GM23338 (cell line): ENCODE measurements at regions not wholly inside any gene's neighbourhood (a gene's known extent, or its start where the extent isn't known, plus 50 kb on each side); places are given as distances from the start of the nearest gene placed in this dataset.

Experiments used
- ATAC-seq: fragments of 200-7000 bp; cut with Tn5 transposase; 3 replicates; pipeline ENCODE4 v1.9.1; 2020
- DNase-seq: peaks from one replicate; pipeline ENCODE4 v3.0.0-alpha.2; 2015; ENCODE audit warnings: low spot score
- H2AFZ ChIP-seq: fragments of 200-600 bp; sonication (generic); 2 replicates; pipeline ENCODE4 v1.8.0; 2016; ENCODE audit warnings: antibody characterized with exemption, mild to moderate bottlenecking, moderate library complexity
- H3F3A ChIP-seq: fragments of 200-600 bp; sonication (generic); replicated peaks from 2 replicates; pipeline ENCODE4 v1.8.0; 2017; ENCODE audit warnings: antibody characterized with exemption, mixed run types, low read depth
- H3K27ac ChIP-seq: fragments of 200-600 bp; sonication (generic); 2 replicates; pipeline ENCODE4 v1.6.1; 2016; ENCODE audit warnings: low read depth
- H3K27me3 ChIP-seq: fragments of 200-600 bp; sonication (generic); 2 replicates; pipeline ENCODE4 v1.8.0; 2016; ENCODE audit warnings: mild to moderate bottlenecking, mixed run types, moderate library complexity; ENCODE audit not compliant: insufficient read depth
- H3K36me3 ChIP-seq: fragments of 200-600 bp; sonication (generic); 2 replicates; pipeline ENCODE4 v1.8.0; 2016; ENCODE audit warnings: mild to moderate bottlenecking; ENCODE audit not compliant: insufficient read depth
- H3K4me1 ChIP-seq: fragments of 200-600 bp; sonication (generic); 2 replicates; pipeline ENCODE4 v1.8.0; 2016; ENCODE audit warnings: mild to moderate bottlenecking, moderate library complexity; ENCODE audit not compliant: insufficient read depth
- H3K4me2 ChIP-seq: fragments of 200-600 bp; sonication (generic); 2 replicates; pipeline ENCODE4 v1.7.1; 2017; ENCODE audit warnings: mixed run types
- H3K4me3 ChIP-seq: fragments of 200-600 bp; sonication (generic); 2 replicates; pipeline ENCODE4 v1.6.1; 2016; ENCODE audit warnings: mixed run types
- H3K79me2 ChIP-seq: fragments of 200-600 bp; sonication (generic); replicated peaks from 2 replicates; pipeline ENCODE4 v1.8.0; 2017; ENCODE audit warnings: mild to moderate bottlenecking; ENCODE audit not compliant: insufficient read depth
- H3K9me2 ChIP-seq: fragments of 200-600 bp; sonication (generic); 2 replicates; pipeline ENCODE4 v1.8.0; 2017; ENCODE audit not compliant: insufficient read depth
- H4K20me1 ChIP-seq: fragments of 200-600 bp; sonication (generic); replicated peaks from 2 replicates; pipeline ENCODE4 v1.8.0; 2017; ENCODE audit warnings: mild to moderate bottlenecking; ENCODE audit not compliant: insufficient read depth
- H3K27ac Mint-ChIP-seq: 2 replicates; pipeline ENCODE4 v1.8.0; 2020; ENCODE audit warnings: inconsistent platforms, mild to moderate bottlenecking, moderate library complexity, mixed read lengths
- H3K27me3 Mint-ChIP-seq: 3 replicates; pipeline ENCODE4 v1.8.0; 2022; ENCODE audit warnings: low read depth, mild to moderate bottlenecking, moderate library complexity, mixed read lengths, inconsistent platforms; ENCODE audit not compliant: insufficient read depth, poor library complexity
- H3K36me3 Mint-ChIP-seq: 3 replicates; pipeline ENCODE4 v1.8.0; 2021; ENCODE audit warnings: low read depth, mild to moderate bottlenecking, inconsistent platforms, moderate library complexity, mixed read lengths
- H3K4me1 Mint-ChIP-seq: 3 replicates; pipeline ENCODE4 v1.8.0; 2020; ENCODE audit warnings: mild to moderate bottlenecking, inconsistent platforms, mixed read lengths
- H3K4me3 Mint-ChIP-seq: 3 replicates; pipeline ENCODE4 v1.8.0; 2021; ENCODE audit warnings: moderate library complexity, mild to moderate bottlenecking, inconsistent platforms, mixed read lengths
- H3K9me3 Mint-ChIP-seq: 3 replicates; pipeline ENCODE4 v1.8.0; 2020; ENCODE audit warnings: moderate library complexity, mild to moderate bottlenecking, inconsistent platforms, mixed read lengths
- CREB1 ChIP-seq: fragments of 250-450 bp; sonication (Bioruptor Pico); IDR thresholded peaks from 2 replicates; pipeline ENCODE4 v1.5.0; 2020; ENCODE audit warnings: low read depth, mild to moderate bottlenecking, moderate library complexity
- CTCF ChIP-seq, 2 experiments: fragments of 200-600 bp in 1 of 2; sonication (generic) in 1 of 2; conservative IDR thresholded peaks; 2 replicates each; pipeline versions ENCODE4 v1.5.1 to v1.6.1; 2016 to 2017; ENCODE audit warnings: antibody characterized with exemption in 2 of 2, low read depth in 2 of 2, mild to moderate bottlenecking in 2 of 2, moderate library complexity in 1 of 2
- ETS1 ChIP-seq: IDR thresholded peaks from 2 replicates; pipeline ENCODE4 v1.6.1; 2016; ENCODE audit warnings: antibody characterized with exemption
- EZH2 ChIP-seq: fragments of 200-600 bp; sonication (generic); IDR thresholded peaks from one replicate; pipeline ENCODE4 v1.8.0; 2017; ENCODE audit warnings: antibody characterized with exemption, mild to moderate bottlenecking, low read depth; ENCODE audit not compliant: unreplicated experiment
- POLR2AphosphoS5 ChIP-seq: IDR thresholded peaks from 2 replicates; pipeline ENCODE4 v1.6.1; 2016; ENCODE audit warnings: antibody characterized with exemption, low read depth
- REST ChIP-seq: IDR thresholded peaks from one replicate; pipeline ENCODE4 v1.6.1; 2018; ENCODE audit warnings: antibody characterized with exemption; ENCODE audit not compliant: unreplicated experiment
- STAT1 ChIP-seq: IDR thresholded peaks from one replicate; pipeline ENCODE4 v1.6.1; 2016; ENCODE audit warnings: antibody characterized with exemption; ENCODE audit not compliant: unreplicated experiment
- ZNF114 ChIP-seq: fragments of 250-450 bp; sonication (Bioruptor Pico); IDR thresholded peaks from 2 replicates; pipeline ENCODE4 v1.5.0; 2020; ENCODE audit warnings: mild to moderate bottlenecking, moderate library complexity
- ZNF331 ChIP-seq: fragments of 250-450 bp; sonication (Bioruptor Pico); IDR thresholded peaks from 2 replicates; pipeline ENCODE4 v1.5.0; 2020; ENCODE audit warnings: low read depth, mild to moderate bottlenecking, moderate library complexity

GRCh38 chr5:152622628-152623027 is 217.5 kb upstream of the NMUR2 start:
- no peak overlapping the region for H3K27ac ChIP-seq
- H2AFZ ChIP-seq = peak overlapping the region; percentile 20; the same call in 1 of the 2 replicates
- Mint-ChIP-seq H3K4me3 (no peak overlapping the region), H3K27ac (no peak overlapping the region), H3K27me3 (no peaks in the 10 kb centered on the region), H3K36me3 (no peaks in the 10 kb centered on the region), H3K9me3 (no peaks in the 10 kb centered on the region), H3K4me1 (peaks cover 10% of the 10 kb centered on the region)
- H3K27me3 ChIP-seq = no peaks in the 10 kb centered on the region
- H3K79me2 ChIP-seq = no peaks in the 10 kb centered on the region
- no peak overlapping the region for H3K4me3 ChIP-seq
- DNase-seq = peak; percentile 11
- no peak for TF ChIP-seq ZNF331 (CRISPR knock-in tag)
- no peak for TF ChIP-seq ZNF114
- no peak for TF ChIP-seq EZH2
- TF ChIP-seq REST = no peak
- no peaks in the 10 kb centered on the region for H3K36me3 ChIP-seq
- H3K4me2 ChIP-seq = no peak overlapping the region
- ATAC-seq = no peak
- no peaks in the 10 kb centered on the region for H3K9me2 ChIP-seq
- no peaks in the 10 kb centered on the region for H3K4me1 ChIP-seq
- H3F3A ChIP-seq = no peaks in the 10 kb centered on the region
- no peaks in the 10 kb centered on the region for H4K20me1 ChIP-seq

GRCh38 chr5:152623951-152624350 is 218.9 kb upstream of the NMUR2 start:
- H3K36me3 Mint-ChIP-seq = no peaks in the 10 kb centered on the region
- Histone ChIP-seq H3K79me2 (no peaks in the 10 kb centered on the region), H3K4me2 (no peak overlapping the region), H3K4me1 (no peaks in the 10 kb centered on the region), H3K27me3 (no peaks in the 10 kb centered on the region), H2AFZ (no peak overlapping the region), H3F3A (no peaks in the 10 kb centered on the region), H4K20me1 (no peaks in the 10 kb centered on the region), H3K27ac (no peak overlapping the region), H3K9me2 (no peaks in the 10 kb centered on the region), H3K4me3 (no peak overlapping the region), H3K36me3 (no peaks in the 10 kb centered on the region)
- peaks cover 4% of the 10 kb centered on the region for H3K27me3 Mint-ChIP-seq
- ATAC-seq = no peak
- no peak for TF ChIP-seq ZNF114
- no peak for TF ChIP-seq POLR2AphosphoS5
- no peak for TF ChIP-seq CREB1
- no peak for TF ChIP-seq CTCF (conservative IDR thresholded peaks at IDR 0.05; ENCODE audit: low read depth in 2 of 2)
- TF ChIP-seq STAT1 = no peak
- TF ChIP-seq ETS1 = no peak
- peak; percentile 7 for DNase-seq
- H3K27ac Mint-ChIP-seq = no peak overlapping the region
- peaks cover 10% of the 10 kb centered on the region for H3K4me1 Mint-ChIP-seq
- no peak overlapping the region for H3K4me3 Mint-ChIP-seq
- H3K9me3 Mint-ChIP-seq = no peaks in the 10 kb centered on the region
